HG02642 (cell line): ENCODE measurements at regions not wholly inside any gene's neighbourhood (a gene's known extent, or its start where the extent isn't known, plus 50 kb on each side); places are given as distances from the start of the nearest gene placed in this dataset.
A peak's percentile ranks its signal among the peaks of the same experiment; 100 is the strongest.
"Not testable (repeated sequence)": the region's sequence is repeated elsewhere in the genome, so short reads cannot be mapped to it uniquely, and the experiment has no call there.

Experiments used
- ATAC-seq: cut with Tn5 transposase; IDR thresholded peaks from one replicate; pipeline ENCODE4 v1.9.1; 2021; ENCODE audit warnings: mild to moderate bottlenecking; ENCODE audit not compliant: unreplicated experiment, poor library complexity

DNA sequence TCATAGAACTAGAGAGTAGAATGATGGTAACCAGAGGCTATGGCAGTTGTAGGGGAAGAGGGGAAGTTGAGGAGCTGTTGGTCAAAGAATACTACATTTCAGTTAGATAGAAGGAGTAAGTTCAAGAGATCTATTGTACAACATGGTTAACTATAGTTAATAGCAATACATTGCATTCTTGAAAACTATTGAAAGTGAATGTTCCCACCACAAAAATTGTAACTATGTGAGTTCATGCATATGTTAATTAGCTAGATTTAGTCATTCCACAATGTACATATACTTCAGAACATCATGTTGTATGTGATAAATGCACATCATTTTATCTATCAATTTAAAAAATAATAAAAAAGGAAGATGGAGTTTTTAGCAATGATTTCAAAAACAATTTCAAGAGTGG, 125.3 kb upstream of the IL15 start:
- ATAC-seq, result no peak

- ATAC-seq, result no peak
Observed at GRCh38 chr4:141513866-141514265, 122.5 kb upstream of the IL15 start.

GRCh38 chr4:141518222-141518621, 118.2 kb upstream of the IL15 start:
- no peak for ATAC-seq

- no peak for ATAC-seq
Observed at GRCh38 chr4:141524116-141524515, 112.3 kb upstream of the IL15 start.

DNA sequence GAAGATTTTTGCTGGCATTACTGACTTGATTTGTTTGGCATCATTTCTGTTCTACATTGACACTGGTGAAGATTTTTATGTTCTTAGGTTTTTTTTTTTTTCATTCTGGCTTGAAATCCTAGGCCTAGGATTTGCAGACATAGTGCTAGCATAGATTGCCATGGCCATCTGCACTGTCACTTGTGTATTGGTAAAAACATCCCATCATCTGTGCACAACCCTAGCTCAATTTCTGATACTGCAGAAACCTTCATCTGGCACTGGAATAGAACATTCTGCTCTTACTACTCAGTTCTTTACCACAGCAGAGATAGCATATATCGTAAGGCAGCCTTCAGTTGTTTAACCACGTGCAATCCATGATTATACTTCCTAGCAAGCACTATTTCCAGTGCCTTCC, 111.5 kb upstream of the IL15 start:
- no peak for ATAC-seq

DNA sequence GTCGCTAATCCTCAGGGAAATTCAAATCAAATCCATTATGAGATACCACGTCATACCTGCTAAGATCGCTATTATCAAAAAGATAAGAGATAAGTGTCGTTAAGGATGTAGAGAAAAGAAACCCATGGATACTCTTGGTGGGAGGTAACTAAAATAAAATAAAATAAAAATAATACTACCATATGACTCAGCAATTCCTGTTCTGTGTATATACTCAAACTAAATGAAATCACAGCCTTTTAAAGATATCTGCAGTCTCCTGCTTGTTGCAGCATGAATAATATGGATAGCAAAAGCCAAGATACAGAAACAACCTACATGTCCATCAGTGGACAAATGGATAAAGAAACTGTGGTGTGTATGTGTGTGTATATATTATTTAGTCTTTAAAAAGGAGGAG, 105.8 kb upstream of the IL15 start:
- no peak for ATAC-seq

GRCh38 chr4:141534985-141535384, 101.4 kb upstream of the IL15 start:
- no peak for ATAC-seq

DNA sequence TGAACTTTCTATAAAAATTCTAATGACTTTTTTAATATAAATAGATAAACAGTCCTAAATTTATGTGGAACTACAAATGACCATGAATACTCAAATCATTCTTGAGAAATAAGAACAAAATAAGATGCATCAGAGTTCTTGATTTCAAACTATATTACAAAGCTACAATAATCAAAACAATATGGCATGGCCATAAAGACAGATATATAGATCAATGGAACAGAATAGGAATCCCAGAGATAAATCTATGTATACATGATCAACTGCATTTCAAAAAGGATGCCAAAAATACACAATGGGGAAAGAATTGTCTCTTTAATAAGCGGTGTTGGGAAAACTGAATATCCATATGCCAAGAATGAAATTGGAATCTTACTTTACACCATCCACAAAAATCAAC, 98.4 kb upstream of the IL15 start:
- no peak for ATAC-seq

DNA sequence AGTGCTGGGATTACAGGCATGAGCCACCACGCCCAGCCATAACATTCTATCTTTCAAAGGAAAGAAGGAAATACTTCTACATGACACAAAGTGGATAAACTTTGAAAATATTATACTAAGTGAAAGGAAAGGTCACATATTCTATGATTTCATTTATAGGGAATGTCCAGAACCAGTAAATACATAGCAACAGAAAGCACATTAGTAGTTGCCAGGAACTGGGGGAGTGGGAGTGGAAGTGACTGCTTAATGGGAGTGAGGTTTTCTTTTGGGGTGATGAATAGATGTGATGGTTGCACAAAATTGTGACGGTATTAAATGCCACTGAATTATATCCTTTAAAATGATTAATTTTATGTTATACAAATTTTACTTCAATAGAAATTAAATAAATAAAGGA, 95.7 kb upstream of the IL15 start:
- no peak for ATAC-seq

GRCh38 chr4:141541851-141542250, 94.5 kb upstream of the IL15 start:
- ATAC-seq, result no peak

- no peak for ATAC-seq
Observed at GRCh38 chr4:141543176-141543575, 93.2 kb upstream of the IL15 start.

GRCh38 chr4:141543706-141544105, 92.7 kb upstream of the IL15 start:
- no peak for ATAC-seq

- no peak for ATAC-seq
Observed at GRCh38 chr4:141548791-141549190, 87.6 kb upstream of the IL15 start.

DNA sequence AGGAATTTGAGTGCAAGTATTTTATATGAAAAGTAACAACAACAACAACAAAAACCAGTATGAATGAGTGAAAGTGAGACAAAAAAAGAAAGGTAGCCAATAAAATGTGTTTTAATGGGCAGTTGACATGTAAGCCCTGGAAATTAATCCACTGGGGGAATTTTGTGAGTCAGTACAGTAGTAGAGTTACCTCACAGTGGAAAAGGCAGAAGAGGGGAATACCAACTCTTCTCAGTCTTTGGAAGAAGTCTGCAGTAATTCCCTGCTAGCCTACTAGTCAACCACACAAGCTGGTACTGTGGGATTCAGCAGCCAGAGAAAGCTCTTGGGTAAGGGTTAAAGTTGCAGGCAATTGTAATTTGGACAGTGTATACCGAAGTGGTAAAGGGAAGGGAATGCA, 76.3 kb upstream of the IL15 start:
- ATAC-seq, result peak; percentile 70

DNA sequence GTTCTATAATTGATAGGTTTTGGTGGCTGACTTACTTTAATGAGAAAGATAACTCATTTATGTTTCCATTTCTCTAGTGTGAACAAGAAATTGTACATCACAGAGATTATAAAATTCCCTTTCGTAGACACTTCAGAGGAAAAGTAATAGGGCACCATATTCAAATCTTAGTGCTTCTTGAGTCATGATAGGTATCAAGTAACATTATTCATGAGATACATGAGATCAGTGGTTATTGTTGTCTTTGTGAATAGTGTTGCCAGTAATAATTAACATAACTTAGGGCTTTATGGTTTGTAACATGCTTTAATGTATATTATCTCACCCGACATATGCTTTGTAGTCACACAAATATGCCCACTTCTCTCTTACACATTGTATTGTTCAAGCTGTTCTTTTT, 73.7 kb upstream of the IL15 start:
- ATAC-seq, result no peak

- ATAC-seq, result no peak
Observed at GRCh38 chr4:141563723-141564122, 72.7 kb upstream of the IL15 start.

DNA sequence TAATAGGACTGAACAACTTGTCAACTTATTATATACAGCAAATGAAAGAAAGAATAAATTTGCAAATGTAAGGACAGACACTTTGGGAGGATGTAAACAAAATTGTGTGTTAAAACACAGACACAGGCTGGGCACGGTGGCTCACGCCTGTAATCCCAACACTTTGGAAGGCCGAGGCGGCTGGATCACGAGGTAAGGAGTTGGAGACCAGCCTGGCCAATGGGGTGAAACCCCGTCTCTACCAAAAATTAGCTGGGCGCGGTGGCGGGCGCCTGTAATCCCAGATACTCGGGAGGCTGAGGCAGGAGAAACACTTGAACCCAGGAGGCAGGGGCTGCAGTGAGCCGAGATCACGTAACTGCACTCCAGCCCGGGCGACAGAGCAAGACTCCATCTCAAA, 71.4 kb upstream of the IL15 start:
- ATAC-seq, result not testable (repeated sequence)

DNA sequence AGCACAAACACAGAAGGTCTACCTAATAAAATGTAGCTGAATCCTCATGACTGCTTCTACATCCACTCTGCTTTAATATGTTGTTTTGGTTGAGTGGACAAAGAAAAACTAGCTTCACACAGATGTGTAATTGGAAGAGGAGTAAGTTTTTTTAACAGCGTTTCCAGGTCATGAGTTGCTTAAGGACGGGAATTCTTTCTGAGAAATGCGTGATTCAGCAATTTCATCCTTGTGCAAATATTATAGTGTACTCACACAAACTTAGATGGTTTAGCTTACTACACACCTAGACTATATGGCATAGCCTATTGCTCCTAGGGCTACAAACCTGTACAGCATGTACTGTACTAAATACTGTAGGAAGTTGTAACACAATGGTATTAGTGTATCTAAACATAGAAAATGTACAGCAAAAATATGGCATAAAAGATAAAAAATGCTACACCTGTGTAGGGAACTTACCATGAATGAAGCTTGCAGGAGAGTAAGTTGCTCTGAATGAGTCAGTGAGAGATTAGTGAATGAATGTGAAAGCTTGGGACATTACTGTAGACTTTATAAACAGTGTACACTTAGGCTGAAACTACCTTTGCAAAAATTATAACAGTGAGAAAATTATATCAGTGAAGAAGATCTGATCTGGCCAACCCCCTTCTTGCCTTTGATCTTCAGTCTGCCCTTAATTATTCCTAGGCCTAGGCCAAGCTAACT, 70.8 kb upstream of the IL15 start:
- no peak for ATAC-seq

DNA sequence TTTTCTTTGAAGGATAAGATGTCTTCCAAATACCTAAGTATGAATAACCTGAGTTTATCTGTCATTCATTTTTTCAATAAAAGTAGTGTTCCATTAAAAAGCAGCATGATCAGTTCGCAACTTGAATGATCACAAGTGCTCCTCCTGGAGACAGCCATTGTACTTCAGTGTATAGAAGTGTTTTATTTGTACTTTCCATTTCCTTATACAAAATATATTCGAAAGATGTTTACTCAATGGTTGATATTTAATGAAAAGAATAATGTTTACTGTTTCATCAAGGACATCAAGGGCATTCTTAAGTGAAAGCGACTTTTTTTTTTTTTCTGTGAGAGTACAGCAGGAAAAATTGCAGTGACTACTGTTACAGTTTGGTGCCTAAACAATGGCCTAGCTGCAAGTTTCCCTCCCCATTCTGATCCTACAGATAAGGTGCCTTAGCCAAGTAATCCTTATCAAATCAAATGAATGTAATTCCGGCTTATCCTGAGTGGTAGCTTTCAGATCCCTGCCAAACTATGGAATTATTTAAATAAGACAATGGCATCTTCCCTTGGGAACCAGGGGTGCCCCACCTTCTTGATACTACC, 69.0 kb upstream of the IL15 start:
- no peak for ATAC-seq

DNA sequence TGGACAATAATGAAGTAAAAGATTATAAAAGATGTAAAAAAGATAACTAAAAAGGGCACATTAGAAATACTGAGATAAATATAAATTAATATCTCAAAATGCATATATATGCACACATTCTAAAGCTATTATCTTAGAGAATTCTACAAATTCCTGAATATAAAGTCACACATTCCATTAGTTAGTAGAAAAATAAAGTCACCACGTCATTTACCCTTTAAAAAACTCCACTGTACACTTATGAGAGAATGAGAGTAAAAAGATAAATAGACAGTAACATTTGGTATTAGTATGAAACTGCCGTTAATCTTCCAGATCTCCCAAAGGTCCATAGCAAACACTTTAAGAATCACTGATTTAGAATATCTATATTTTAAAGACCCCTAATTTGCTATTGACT, 67.2 kb upstream of the IL15 start:
- ATAC-seq, result no peak

DNA sequence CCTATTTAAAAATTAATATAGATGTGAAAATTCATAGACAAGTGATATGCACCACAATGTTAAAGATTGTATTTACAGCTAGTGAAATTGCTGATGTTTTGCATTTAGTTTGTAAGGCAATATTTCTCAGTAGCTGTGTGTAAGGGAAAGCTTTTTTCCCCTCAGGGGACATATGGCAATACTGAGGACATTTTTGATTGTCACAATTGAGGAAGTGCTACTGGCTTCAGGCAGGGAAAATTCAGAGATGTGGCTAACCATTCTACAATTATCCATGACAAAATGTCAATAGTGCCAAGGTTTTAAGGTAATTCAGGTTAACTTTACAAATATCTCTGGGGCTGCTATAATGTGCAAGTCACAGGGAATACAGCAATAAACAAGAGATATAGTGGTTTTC, 66.1 kb upstream of the IL15 start:
- no peak for ATAC-seq

DNA sequence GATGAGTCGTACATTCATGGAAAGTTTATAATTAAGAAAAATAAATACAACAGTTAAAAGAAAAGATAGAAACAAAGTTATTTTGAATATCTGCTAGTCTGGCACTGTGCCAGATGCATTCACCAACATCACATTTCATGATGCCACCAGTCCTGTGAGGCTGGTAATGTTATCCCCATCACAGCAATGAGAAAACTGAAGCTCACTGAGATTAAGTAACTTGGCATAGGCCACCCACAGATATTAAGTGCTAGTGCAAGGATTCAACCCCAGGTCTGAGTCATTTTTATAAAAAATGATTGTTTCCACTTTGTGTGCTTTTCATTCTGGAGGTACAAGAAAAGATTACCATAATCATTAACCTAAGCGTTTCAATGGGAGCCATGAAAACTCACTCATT, 65.0 kb upstream of the IL15 start:
- ATAC-seq, result no peak
